ENCODE measurements at regions not wholly inside any gene's neighbourhood (a gene's known extent, or its start where the extent isn't known, plus 50 kb on each side); places are given as distances from the start of the nearest gene placed in this dataset.

DNA sequence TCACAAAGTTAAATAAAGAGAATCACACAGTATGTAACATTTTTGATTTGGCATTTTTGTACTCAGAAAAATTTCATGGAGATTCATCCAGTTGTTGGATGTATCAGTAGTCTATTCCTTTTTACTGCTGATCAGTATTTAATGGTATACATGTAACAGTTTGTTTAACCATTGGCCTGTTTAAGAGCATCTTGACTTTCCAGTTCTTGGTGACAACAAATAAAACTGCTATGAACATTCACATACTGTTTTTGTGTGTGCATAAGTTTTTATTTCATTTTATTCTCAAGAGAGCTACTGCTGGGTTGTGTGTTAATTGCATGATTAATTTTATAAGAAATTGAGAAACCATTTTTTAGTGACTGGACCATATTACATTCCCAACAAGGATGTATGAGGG, 694.5 kb upstream of the RAB6C start:
- DNase-seq, result no peak

DNA sequence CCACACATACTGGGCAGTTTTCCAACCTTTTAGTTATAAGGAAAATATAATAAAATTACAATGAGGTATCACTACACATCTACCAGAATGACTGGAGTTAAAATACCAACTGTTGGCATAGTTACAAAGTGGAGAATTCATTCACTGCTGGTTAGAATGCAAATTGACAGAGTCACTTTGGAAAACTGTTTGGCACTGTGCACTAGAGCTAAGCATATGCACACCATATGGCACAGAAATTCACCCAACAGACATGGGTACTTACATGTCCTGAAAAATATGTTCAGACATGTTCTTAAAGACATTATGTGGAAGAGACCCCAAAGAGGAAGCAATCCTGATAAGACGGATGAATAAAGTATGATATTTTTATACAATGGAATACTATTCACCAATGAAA, 686.1 kb upstream of the RAB6C start:
- DNase-seq, result no peak

DNA sequence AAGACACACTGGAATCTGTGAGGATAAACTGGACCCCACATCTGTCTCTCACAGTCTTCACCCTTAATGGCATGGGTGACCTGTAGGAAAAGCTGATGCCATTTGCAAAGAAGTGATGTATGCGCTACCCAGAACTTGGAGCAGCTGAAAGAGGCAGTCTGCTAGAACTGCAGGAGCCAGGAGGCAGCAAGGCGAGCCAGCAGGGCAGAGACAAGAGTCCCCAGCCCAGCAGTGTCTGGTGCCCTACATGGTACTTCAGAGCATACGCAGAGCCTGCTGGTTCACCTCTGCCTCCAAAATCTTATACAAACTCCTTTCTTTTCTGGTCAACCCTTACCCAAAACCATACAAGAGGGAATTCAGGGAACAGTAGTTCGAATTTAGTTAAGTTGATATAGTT, 683.1 kb upstream of the RAB6C start:
- no peak for DNase-seq

DNA sequence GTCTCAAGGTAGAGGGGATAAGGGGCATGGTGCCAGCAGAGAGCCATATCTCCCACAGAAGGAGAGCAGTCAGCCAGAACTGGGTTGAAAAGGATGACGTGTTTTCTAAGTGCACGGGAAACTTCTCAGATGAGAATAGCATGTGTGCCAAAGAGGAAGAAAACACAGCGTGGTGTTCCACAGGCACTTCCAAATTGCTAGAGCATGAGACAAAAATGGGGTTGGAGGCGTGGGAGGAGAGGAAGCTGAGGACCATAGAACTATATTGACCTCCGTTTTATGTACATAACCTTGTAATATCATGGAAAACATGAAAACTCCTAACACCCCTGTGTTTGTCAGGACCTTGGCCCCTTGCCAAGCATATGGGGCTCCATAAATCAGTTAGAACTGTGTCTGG, 682.7 kb upstream of the RAB6C start:
- DNase-seq, result peak; percentile 10

DNA sequence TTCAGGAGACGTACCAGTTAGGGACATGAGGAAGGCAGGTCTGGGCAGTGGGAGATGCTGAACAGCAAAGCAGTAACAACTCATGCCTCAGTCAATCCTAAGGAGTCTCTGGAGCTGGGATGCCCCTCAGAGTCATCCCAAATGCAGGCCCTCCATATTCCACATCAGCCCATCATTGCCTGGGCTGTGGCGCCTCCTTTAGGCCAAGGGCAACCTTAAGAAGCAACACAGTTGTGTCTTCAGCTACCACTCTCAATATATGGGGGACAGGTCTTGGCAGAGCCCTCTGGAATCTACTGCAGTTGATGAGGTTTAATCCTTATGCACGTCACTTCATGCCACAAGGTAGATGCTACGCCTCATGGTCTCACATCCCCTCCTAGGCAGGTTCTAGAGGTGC, 682.0 kb upstream of the RAB6C start:
- no peak for DNase-seq

DNA sequence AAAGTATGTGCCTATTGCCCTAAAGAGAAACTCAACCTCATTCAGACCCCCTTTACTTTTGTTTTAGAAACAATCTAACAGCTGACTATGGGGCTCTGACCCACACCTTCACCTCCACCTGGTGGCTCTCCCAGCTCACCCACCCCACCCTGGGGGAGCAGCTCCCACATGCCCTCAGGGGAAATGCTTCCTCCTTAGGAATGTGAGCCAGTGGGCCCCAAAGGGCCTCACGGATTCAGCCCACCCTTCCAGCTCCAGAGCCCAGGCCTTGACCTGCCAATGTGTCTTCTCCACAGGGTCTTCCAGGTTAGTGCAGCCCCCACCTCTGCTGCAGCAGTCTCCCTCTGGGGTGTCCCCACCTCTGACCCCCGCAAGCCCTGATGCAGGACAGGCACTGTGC, 680.1 kb upstream of the RAB6C start:
- no peak for DNase-seq

DNA sequence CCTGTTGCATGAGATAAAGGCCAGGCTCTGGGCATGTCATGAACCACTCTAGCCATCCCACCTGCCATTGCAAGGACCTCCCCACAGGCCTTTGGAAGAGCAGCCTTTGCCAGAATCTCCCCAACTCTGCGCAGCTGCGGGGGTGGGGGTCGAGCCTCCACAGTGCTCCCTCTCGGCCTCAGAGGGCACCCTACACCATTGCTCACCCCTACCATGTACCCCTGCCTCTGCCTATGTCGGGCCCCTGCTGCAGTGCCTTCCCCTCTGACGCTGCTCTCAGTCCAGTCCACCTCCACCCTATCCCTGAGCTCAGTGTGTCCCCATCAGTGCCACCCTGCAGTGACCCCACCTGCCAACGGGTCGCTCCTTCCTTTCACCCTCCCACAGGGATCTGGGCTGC, 679.7 kb upstream of the RAB6C start:
- no peak for DNase-seq

DNA sequence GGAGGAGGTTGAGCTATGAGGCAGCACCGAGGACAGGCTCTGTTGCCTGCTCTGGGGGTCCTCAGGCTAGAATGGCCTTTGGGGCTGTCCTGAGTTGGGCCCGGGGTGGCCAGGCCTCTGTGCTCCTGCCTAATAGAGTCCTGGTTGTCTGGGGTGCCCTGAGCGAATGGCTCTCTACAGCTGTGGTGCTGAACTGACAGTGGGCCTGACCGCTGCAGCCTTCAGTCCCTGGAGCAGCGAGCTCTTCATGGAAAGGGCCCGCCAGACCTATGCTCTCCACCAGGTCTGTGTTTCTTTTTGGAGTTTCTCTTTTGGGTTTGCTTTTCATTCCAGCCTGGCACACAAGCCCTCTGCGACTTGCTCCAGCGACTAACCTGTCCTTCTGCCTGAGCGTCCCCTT, 679.0 kb upstream of the RAB6C start:
- DNase-seq, result no peak

DNA sequence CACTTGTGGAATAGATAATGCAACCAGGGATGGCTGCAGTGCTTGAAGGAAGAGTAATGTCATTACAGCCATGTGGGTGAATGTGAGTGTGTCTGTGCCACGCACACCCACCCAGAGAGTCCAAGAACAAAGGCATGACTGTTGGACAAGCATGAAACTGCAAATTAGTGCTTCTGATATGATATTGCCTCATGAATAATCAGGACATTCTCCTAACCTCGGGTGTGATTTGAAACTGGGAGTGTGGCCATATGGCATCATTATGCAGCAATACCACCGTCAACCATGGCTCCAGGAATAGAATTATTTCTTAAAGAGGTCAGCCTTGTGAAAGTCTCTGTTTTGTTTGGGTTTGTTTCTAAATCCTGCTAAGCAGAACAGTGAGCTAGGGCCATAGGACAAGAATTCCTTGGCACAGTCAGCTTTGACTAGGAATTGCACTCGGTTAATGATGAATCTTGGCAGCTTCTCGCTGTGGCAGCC, 678.0 kb upstream of the RAB6C start:
- peak; percentile 39 for DNase-seq

DNA sequence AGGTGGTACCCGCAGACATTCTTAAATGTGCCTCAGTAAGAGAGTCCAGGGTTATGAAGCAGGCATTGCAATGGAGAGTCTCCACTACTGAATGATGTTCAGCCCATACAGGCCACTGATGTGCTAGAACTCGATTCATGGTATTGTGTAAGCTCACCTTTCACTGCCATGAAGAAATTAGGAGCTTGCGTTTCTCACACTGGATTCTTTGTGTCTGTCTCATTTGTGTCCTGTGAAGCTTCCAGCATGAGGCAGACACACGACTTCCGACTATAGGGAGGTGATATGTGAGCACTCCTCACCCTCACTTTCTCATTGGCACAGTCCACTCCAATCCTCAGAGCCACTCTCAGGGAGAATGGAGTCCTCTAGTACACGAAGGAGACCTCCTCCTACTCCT, 677.4 kb upstream of the RAB6C start:
- DNase-seq, result no peak

DNA sequence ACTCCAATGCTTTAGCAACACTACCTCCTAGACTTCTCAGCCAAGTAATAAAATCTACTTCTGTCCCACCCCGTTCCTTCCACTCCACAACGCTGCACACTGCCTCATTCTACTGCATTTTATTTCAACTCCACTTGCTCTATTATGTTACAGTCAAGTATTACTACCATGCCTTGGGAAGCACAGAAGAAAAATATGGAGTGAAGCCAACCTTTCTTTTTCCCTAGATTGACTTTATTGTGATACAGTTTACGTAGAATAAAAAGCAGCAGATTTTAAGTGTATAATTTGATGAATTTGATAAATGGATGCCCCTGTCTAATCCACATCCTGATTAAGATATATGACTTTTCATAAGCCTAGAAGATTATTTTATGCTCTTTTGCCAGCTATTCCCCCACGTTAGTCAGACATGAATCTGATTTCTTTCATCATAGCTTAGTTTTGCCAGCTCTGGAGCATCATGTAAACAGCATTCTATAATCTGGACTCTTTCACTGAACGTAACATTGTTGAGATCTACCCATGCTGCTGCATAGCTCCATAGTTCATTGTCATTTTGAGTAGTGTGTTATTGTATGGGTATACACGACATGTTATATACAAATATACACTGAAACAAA, 676.8 kb upstream of the RAB6C start:
- no peak for DNase-seq

DNA sequence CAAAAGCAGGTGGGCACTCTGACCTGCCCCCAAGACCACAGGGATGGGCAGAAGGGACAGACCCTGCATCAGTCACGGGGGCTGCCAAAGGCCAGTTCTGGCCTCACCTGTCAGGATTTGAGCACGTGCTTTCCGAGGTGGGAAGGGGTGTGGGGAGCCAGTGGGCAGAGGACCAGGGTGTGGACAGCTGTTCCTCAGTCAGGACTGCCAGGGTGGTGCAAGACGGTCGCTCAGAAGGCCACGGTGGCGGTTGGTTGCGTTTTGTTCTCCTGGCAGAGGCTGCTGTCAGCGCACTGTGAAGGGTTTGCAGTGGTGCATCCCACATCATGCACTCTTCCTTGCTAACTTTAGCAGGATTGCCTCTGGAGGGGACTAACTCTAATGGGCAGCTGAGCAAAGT, 665.3 kb upstream of the RAB6C start:
- no peak for DNase-seq

DNA sequence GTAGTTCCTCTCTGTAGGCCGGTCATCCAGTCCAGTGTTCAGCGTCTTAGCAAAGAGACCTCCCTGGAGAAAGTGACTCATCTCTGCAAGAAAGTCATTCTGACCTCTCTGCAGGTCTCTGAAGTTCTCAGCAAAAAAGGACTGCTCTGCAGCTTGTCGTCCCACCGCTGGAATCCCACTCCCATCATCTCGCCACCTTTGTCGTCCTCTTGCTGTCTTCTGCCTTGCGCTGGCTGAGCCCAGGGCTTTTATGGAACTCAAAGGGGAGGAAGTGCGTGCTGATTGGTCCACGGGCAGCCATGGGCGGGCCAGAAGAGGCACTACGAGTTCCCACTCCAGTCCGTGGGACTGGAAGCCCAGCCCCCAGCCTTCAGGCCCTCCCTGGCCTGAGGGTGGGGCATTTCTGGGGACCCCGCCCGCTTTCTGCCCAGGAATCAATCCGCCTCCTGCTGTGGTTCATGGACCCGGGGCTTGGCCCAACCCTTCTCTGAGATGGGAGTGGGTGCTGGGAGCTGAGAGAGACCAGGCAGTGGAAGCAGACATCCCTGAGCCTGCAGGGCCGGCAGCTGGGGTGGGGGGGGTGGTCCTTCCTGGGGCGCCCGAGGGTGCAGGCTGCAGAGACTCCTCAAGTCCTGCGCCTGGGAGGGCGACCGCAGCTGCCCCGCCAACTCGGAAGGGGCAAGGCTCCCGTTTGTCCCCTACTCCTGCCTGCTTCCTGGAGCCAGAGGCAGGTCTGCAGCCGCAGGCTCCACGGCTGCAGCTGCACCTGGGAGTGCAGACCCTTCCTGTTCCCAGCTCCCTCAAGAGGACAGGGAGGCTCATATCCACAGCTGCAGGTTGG, 660.7 kb upstream of the RAB6C start:
- DNase-seq, result no peak

DNA sequence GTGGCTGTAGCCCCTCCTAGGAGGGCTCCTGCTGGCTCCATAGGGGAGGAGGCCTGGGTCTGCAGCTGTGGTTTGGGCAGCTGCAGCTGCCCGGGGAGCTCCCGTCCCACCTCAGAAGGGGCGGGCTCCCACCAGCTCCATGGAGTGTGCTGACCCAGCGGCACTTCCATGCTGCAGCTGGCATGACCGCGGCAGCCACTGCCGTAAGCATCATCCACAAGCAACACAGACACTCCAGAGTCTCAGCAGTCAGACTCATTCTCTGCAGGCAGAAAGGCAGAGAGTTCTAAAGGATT, 660.1 kb upstream of the RAB6C start:
- DNase-seq, result no peak

DNA sequence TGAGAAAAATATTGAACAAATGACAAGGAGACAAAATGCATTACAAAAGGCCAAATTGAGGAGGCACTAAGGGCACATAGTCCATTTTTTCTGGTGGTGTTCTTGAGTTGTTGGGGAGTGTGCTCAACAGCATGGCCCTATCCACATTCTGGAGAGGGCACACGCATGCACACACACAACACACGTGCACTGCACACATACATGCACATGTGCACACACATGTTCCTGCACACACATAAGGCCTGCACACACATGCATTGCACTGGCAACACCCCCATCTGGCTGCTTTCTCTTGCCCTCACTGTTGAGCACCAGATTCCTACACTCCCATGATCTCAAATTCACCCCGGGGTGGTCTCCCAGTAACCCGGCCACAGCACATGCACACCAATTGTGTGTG, 659.2 kb upstream of the RAB6C start:
- no peak for DNase-seq

DNA sequence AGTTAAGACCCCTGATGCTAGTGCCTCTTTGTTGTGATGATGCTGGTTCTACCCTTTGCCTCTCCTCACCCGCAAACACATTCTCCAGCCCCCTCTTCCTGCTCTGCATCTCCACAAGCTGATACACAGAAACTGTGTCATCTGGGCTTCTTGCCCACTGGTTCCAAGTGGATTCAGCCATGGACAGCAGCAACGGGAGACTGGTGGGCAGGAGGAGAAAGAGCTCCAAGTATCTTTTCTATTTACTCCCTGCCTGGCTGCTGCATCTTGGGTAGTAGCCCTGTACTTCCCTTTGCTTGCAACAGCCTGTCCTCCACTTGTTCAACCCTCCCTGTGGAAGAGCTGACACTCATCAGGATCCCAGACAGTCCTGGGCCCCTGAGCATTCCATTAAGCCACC, 655.1 kb upstream of the RAB6C start:
- DNase-seq, result no peak

DNA sequence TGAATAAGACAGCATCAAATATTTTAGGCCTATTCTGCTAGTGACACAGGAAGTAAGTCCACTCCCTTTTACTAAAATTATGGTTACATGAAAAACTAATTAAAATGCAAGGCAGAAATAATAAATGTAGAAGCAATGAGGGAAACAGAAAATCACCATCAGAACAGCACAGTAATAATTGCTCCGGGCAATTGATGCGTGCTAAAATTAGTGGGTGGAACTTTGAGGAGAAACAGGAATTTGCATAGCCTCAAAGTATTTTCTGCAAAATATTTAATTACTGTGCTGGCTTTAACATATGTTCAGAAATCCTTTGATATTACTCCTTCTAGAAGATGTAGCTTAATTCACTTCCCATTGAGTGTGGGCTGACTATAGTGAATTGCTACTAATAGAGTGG, 654.3 kb upstream of the RAB6C start:
- DNase-seq, result no peak

DNA sequence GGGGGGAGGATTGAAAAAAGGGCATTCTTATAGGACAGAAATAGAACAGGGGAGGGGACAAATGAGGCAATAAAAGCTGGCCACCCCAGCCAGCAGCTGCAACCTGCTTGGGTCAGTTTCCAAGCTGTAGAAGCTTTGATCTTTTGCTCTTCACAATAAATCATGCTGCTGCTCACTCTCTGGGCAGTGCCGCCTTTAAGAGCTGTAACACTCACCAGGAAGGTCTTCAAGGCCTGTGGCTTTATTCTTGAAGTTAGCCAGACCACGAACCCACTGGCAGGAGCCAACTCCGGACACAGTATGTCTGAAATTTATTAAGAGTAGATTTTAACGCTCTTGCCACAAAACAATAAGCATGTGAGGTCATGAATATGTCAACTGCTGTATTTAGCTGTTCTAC, 649.9 kb upstream of the RAB6C start:
- DNase-seq, result no peak

DNA sequence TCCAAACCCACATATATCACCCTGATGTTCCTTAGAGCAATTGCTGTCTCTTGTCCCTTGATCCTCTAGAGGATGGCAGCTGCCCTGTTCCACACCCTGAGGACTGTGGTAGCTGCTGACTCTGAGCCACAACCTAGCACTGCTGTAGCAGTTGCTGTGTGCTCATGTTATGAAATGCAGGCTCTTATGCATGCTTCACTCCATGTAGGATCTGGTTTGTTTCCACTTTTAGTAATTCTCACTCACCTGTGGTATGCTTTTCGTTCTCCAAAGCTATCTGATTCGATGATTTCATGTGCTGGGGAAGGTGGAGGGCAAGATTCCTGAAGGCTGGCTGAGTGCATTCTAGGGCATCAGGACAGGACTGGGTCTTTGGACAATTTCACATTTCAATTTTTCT, 649.0 kb upstream of the RAB6C start:
- DNase-seq, result no peak

DNA sequence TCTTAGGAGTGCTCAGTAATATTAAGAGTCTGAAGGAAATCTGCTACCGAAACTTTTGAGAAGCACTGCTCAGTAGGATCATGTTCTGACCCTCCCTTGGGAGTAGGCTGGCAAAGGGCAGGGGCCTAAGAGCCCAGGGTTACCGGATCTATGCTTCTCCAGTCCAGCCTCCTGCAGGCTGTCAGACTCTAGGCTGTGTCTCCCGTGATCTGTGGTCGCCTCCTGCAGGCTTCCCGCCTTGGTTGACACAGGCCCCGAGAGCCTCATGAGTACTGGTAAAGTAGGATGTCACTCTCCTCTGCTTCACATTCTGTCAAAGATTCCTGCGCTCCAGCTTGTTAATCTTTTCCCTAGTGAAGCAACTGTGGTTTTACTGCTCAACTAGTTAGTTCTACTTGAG, 647.8 kb upstream of the RAB6C start:
- DNase-seq, result no peak

DNA sequence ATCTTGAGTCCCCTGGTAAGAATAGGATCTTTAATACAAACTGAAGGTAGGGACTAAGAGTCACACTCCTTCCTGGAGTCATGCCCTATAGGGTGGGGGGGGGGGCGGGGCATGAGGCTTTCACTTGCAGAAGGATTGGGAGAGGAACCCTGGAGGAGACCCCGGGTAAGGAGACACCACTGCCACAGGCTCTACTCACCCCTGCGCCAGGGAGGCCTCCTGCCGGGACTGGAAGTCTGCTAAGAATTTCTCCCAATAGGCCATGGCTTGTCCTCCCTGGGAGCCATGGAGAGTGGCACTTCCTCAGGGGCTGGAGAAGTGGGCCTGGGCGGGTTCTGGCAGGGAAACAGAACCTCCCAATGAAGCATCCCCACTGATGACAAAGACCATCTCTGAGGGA, 645.3 kb upstream of the RAB6C start:
- no peak for DNase-seq

DNA sequence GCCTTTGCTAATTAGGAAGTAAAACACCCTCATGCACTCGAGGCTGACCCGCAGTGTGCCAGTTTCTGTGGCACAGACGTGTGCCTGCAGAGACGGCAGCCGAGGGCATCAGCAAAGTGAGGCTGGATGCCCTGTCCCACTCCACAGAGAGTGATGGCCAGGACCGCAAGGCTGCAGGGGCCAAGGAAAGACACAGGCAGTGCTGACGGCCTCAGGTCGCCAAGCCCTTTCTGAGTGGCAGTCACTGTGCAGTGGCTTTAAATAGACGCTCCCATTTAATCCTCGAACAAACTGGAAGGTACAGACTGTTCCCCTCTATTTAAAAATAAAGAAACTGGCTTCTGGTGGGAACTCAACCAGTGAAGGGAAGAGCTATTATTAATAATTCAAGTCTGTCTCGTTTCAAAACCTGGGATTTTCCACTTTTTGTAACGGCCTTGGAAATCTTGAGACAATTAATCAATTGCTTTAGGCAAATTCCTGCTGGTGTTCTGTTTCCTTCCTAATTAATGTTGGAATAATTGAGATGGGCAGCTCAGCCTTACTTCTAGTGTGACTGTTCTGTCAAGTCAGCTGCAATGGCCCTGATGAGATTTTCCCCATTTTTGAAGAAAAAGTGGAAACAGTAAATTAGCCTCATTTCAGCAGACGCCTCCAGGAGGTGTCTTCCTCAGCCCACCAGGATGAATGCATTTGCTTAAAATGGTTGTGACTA, 644.6 kb upstream of the RAB6C start:
- DNase-seq, result no peak

DNA sequence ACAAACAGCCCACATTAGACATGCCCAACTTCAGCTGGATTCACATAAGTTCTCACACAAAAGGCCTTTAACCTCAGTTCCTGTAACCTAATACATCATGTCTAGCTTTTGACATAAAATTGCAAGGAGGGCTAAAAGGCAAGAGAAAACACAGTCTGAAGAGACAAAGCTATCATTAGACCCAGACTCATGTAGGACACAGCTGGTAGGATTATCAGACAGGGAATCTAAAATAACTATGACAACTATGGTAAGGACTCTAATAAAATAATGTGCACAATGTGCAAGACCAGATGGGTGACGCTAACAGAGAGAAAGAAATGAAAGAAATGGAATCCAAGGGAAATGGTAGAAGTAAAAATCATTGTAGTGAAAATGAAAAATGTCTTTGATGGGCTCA, 643.2 kb upstream of the RAB6C start:
- no peak for DNase-seq
